H1 (cell line): ENCODE measurements at regions not wholly inside any gene's neighbourhood (a gene's known extent, or its start where the extent isn't known, plus 50 kb on each side); places are given as distances from the start of the nearest gene placed in this dataset.

Source experiments
- CTCF ChIA-PET: fragments of 300-600 bp; sonication (Branson Sonifier 250); formaldehyde crosslinking; loops from one replicate; lab custom pipeline; 2021; ENCODE audit not compliant: partially characterized antibody; lab: Charles Lee
- POLR2A ChIA-PET: fragments of 300-600 bp; sonication (Branson Sonifier 250); formaldehyde crosslinking; loops from one replicate; lab custom pipeline; 2021; ENCODE audit warnings: inconsistent platforms; ENCODE audit not compliant: partially characterized antibody; lab: Charles Lee
- DNase-seq, 2 experiments: peaks; one replicate each; pipeline versions ENCODE4 v3.0.0 to v3.0.0-alpha.2; 2010 to 2022; ENCODE audit warnings: low spot score in 2 of 2, low read depth in 1 of 2, mixed read lengths in 1 of 2
- FAIRE-seq: peaks from 2 replicates; lab custom pipeline; 2011; peaks lifted over from hg19 to GRCh38; lab: Jason Lieb, UNC
- H2AFZ ChIP-seq: 2 replicates; pipeline ENCODE4 v1.8.1; 2012; ENCODE audit warnings: low read length, inconsistent platforms
- H2AK5ac ChIP-seq: 2 replicates; pipeline ENCODE4 v1.6.1; 2013; ENCODE audit warnings: low read depth, low read length
- H2BK120ac ChIP-seq: replicated peaks from 2 replicates; pipeline ENCODE3; 2013; ENCODE audit warnings: low read depth, low read length, inconsistent platforms
- H2BK12ac ChIP-seq: 2 replicates; pipeline ENCODE4 v1.6.1; 2013; ENCODE audit warnings: low read depth, low read length
- H2BK15ac ChIP-seq: 2 replicates; pipeline ENCODE4 v1.6.1; 2013; ENCODE audit warnings: low read length
- H2BK20ac ChIP-seq: 2 replicates; pipeline ENCODE4 v1.6.1; 2013; ENCODE audit warnings: low read length
- H2BK5ac ChIP-seq: 2 replicates; pipeline ENCODE4 v1.6.1; 2013; ENCODE audit warnings: low read depth, low read length
- H3K14ac ChIP-seq: 2 replicates; pipeline ENCODE4 v1.6.1; 2013; ENCODE audit warnings: inconsistent platforms; ENCODE audit not compliant: insufficient read length
- H3K18ac ChIP-seq: 2 replicates; pipeline ENCODE4 v1.6.1; 2013; ENCODE audit warnings: low read length; ENCODE audit errors: extremely low read depth
- H3K23ac ChIP-seq: 2 replicates; pipeline ENCODE4 v1.6.1; 2013; ENCODE audit warnings: inconsistent platforms; ENCODE audit not compliant: insufficient read length
- H3K23me2 ChIP-seq: 2 replicates; pipeline ENCODE4 v1.6.1; 2013; ENCODE audit warnings: low read depth, low read length
- H3K27ac ChIP-seq: 2 replicates; pipeline ENCODE4 v1.6.1; 2011; ENCODE audit warnings: low read depth, low read length, inconsistent platforms
- H3K27me3 ChIP-seq, 4 experiments: replicated peaks in 1 of 4; 1 replicate in 1 of 4; 2 replicates in 3 of 4; pipeline versions ENCODE4 v1.6.1 to v1.8.1; 2011 to 2013; ENCODE audit warnings: low read length in 3 of 4, mild to moderate bottlenecking in 3 of 4, inconsistent platforms in 2 of 4, mixed read lengths in 2 of 4, moderate library complexity in 1 of 4; ENCODE audit not compliant: control insufficient read depth in 3 of 4, insufficient read depth in 3 of 4; ENCODE audit errors: extremely low read depth in 1 of 4
- H3K36me3 ChIP-seq, 4 experiments: 2 replicates each; pipeline versions ENCODE4 v1.6.1 to v1.8.1; 2011 to 2013; ENCODE audit warnings: mild to moderate bottlenecking in 4 of 4, low read length in 3 of 4, moderate library complexity in 2 of 4, control low read depth in 1 of 4, inconsistent platforms in 1 of 4; ENCODE audit not compliant: insufficient read depth in 4 of 4, control insufficient read depth in 2 of 4
- H3K4ac ChIP-seq: replicated peaks from 2 replicates; pipeline ENCODE3; 2013; ENCODE audit warnings: low read length, low read depth, mixed read lengths, inconsistent platforms; ENCODE audit not compliant: insufficient read length
- H3K4me1 ChIP-seq, 4 experiments: replicated peaks in 1 of 4; 1 replicate in 1 of 4; 2 replicates in 3 of 4; pipeline versions ENCODE4 v1.6.1 to v1.8.1; 2011 to 2013; ENCODE audit warnings: low read length in 3 of 4, inconsistent platforms in 2 of 4, mixed read lengths in 1 of 4; ENCODE audit not compliant: insufficient read depth in 4 of 4, control insufficient read depth in 3 of 4
- H3K4me2 ChIP-seq, 2 experiments: 2 replicates each; pipeline versions ENCODE4 v1.6.1 to v1.8.1; 2011 to 2013; ENCODE audit warnings: low read depth in 2 of 2, low read length in 2 of 2, control low read depth in 1 of 2, inconsistent platforms in 1 of 2, mild to moderate bottlenecking in 1 of 2; ENCODE audit not compliant: insufficient read depth in 1 of 2
- H3K4me3 ChIP-seq, 4 experiments: fragments of 200-600, 300-600 bp in 1 of 4; sonication (generic), shearing (Covaris generic), sonication (Bioruptor Twin) in 1 of 4; 2 replicates each; pipeline versions ENCODE4 v1.5.1 to v1.8.1; 2011 to 2016; ENCODE audit warnings: low read length in 4 of 4, low read depth in 3 of 4, control low read depth in 2 of 4, inconsistent platforms in 2 of 4, mild to moderate bottlenecking in 2 of 4, mixed read lengths in 1 of 4, moderate library complexity in 1 of 4; ENCODE audit not compliant: insufficient read depth in 2 of 4; ENCODE audit errors: extremely low read depth in 1 of 4
- H3K56ac ChIP-seq: replicated peaks from 2 replicates; pipeline ENCODE3; 2013; ENCODE audit warnings: low read depth, mild to moderate bottlenecking, mixed read lengths, low read length, inconsistent platforms; ENCODE audit not compliant: insufficient read length
- H3K79me1 ChIP-seq: 2 replicates; pipeline ENCODE4 v1.6.1; 2013; ENCODE audit warnings: low read depth, low read length, control low read depth
- H3K79me2 ChIP-seq, 2 experiments: 2 replicates each; pipeline versions ENCODE4 v1.6.1 to v1.8.1; 2012 to 2013; ENCODE audit warnings: low read length in 2 of 2, mild to moderate bottlenecking in 2 of 2, inconsistent platforms in 1 of 2; ENCODE audit not compliant: insufficient read depth in 2 of 2, control insufficient read depth in 1 of 2
- H3K9ac ChIP-seq, 4 experiments: replicated peaks in 1 of 4; 1 replicate in 1 of 4; 2 replicates in 3 of 4; pipeline versions ENCODE4 v1.6.1 to v1.8.1; 2011 to 2013; ENCODE audit warnings: low read depth in 3 of 4, low read length in 3 of 4, control low read depth in 2 of 4, mild to moderate bottlenecking in 2 of 4, moderate library complexity in 2 of 4, inconsistent platforms in 1 of 4; ENCODE audit errors: extremely low read depth in 1 of 4
- H3K9me3 ChIP-seq, 2 experiments: 2 replicates each; pipeline versions ENCODE4 v1.6.1 to v1.8.1; 2012 to 2013; ENCODE audit warnings: mild to moderate bottlenecking in 2 of 2, moderate library complexity in 2 of 2, control low read depth in 1 of 2, inconsistent platforms in 1 of 2, low read depth in 1 of 2, low read length in 1 of 2, mixed read lengths in 1 of 2; ENCODE audit not compliant: insufficient read depth in 2 of 2
- H4K20me1 ChIP-seq, 2 experiments: replicated peaks in 1 of 2; 2 replicates each; pipeline versions ENCODE3 to v1.8.1; 2011 to 2013; ENCODE audit warnings: inconsistent platforms in 2 of 2, low read length in 2 of 2, mild to moderate bottlenecking in 1 of 2; ENCODE audit not compliant: insufficient read depth in 2 of 2, control insufficient read depth in 1 of 2
- H4K5ac ChIP-seq: 2 replicates; pipeline ENCODE4 v1.6.1; 2013; ENCODE audit warnings: low read length, low read depth, mixed read lengths, inconsistent platforms; ENCODE audit not compliant: insufficient read length
- H4K8ac ChIP-seq: 2 replicates; pipeline ENCODE4 v1.8.0; 2013; ENCODE audit warnings: mild to moderate bottlenecking, moderate library complexity, low read length, inconsistent platforms; ENCODE audit not compliant: insufficient read depth; ENCODE audit errors: extremely low read depth
- H4K91ac ChIP-seq: replicated peaks from 2 replicates; pipeline ENCODE3; 2013; ENCODE audit warnings: low read length, mixed read lengths, inconsistent platforms; ENCODE audit not compliant: insufficient read length
- CHD2 ChIP-seq: IDR thresholded peaks from 2 replicates; pipeline ENCODE4 v1.6.1; 2012; ENCODE audit warnings: low read length, improper control_type of control experiment
- CTCF ChIP-seq, 3 experiments: IDR thresholded peaks; 1 replicate in 2 of 3; 2 replicates in 1 of 3; pipeline versions ENCODE4 v1.5.1 to v1.6.1; 2011; ENCODE audit warnings: low read length in 3 of 3, mild to moderate bottlenecking in 3 of 3, inconsistent platforms in 2 of 3, low read depth in 1 of 3, moderate library complexity in 1 of 3; ENCODE audit not compliant: insufficient read depth in 1 of 3; ENCODE audit errors: control extremely low read depth in 1 of 3
- FOSL1 ChIP-seq: IDR thresholded peaks from 2 replicates; pipeline ENCODE4 v1.6.1; 2011; ENCODE audit warnings: mild to moderate bottlenecking, low read depth, low read length, moderate library complexity; ENCODE audit not compliant: insufficient read depth
- KDM4A ChIP-seq: IDR thresholded peaks from one replicate; pipeline ENCODE4 v1.7.1; 2012; ENCODE audit warnings: low read depth, mild to moderate bottlenecking, moderate library complexity, low read length, inconsistent platforms; ENCODE audit not compliant: severe bottlenecking
- RAD21 ChIP-seq, 2 experiments: IDR thresholded peaks in 1 of 2; conservative IDR thresholded peaks in 1 of 2; 2 replicates each; pipeline ENCODE4 v1.6.1; 2011; ENCODE audit warnings: low read depth in 2 of 2, low read length in 2 of 2, improper control_type of control experiment in 1 of 2, inconsistent platforms in 1 of 2, mild to moderate bottlenecking in 1 of 2, moderate library complexity in 1 of 2
- RFX5 ChIP-seq: IDR thresholded peaks from 2 replicates; pipeline ENCODE4 v1.6.1; 2011; ENCODE audit warnings: low read depth, low read length, improper control_type of control experiment, borderline replicate concordance
- TAF7 ChIP-seq: optimal IDR thresholded peaks from 2 replicates; pipeline ENCODE3; 2011; ENCODE audit warnings: low read depth, mild to moderate bottlenecking, inconsistent platforms, low read length, moderate library complexity, borderline replicate concordance
- YY1 ChIP-seq: IDR thresholded peaks from 2 replicates; pipeline ENCODE4 v1.6.1; 2011; ENCODE audit warnings: low read depth, mild to moderate bottlenecking, low read length
- WGBS, 2 experiments: shearing (Covaris generic) in 1 of 2; methylation state at CpG; one replicate each; pipeline versions ENCODE4 v1.1.6 to v1.1.7; 2013 to 2015; ENCODE audit warnings: low lambda C conversion rate in 2 of 2, mixed read lengths in 2 of 2, inconsistent platforms in 1 of 2, low coverage in 1 of 2, missing lambda C conversion rate in 1 of 2; ENCODE audit not compliant: insufficient replicate concordance in 2 of 2, insufficient coverage in 1 of 2, insufficient read length in 1 of 2; ENCODE audit errors: extremely low coverage in 1 of 2, missing lambda C conversion rate in 1 of 2; 5-methylcytosine and 5-hydroxymethylcytosine counted together

GRCh38 chr10:78155722-78156121 is 122.1 kb downstream of the RPS24 start:
- no peak for FAIRE-seq
- H3K18ac ChIP-seq: no peak overlapping the region
- no peaks in the 10 kb centered on the region for H3K79me2 ChIP-seq
- H3K4me1 ChIP-seq: no peaks in the 10 kb centered on the region
- H4K8ac ChIP-seq: no peak overlapping the region
- H3K9me3 ChIP-seq: no peaks in the 10 kb centered on the region
- H3K4me3 ChIP-seq: no peak overlapping the region
- no peak overlapping the region for H2BK5ac ChIP-seq
- H3K79me1 ChIP-seq: no peaks in the 10 kb centered on the region
- no peaks in the 10 kb centered on the region for H4K20me1 ChIP-seq
- ChIA-PET CTCF (interaction anchor here (0.8 to 4.3 kb wide), 5 partner anchors 11 to 127 kb away, joined by 3 to 26 read pairs (median 4); no protein-coding TSS in a partner anchor), POLR2A (no interaction called here)
- H3K14ac ChIP-seq: no peak overlapping the region
- no peak overlapping the region for H2AK5ac ChIP-seq
- no peak overlapping the region for H3K4me2 ChIP-seq
- no peak overlapping the region for H3K56ac ChIP-seq
- no peak overlapping the region for H2BK120ac ChIP-seq
- no peak overlapping the region for H2BK15ac ChIP-seq
- H3K27me3 ChIP-seq: no peaks in the 10 kb centered on the region
- no peak overlapping the region for H2BK20ac ChIP-seq
- H2AFZ ChIP-seq: no peak overlapping the region
- no peaks in the 10 kb centered on the region for H3K23me2 ChIP-seq
- WGBS, 2 experiments: 95% methylated on average over 2 of the region's 2 CpGs; no CpG with 5 or more reads in 1 of the 2 experiments
- no peak overlapping the region for H3K27ac ChIP-seq
- TF ChIP-seq TAF7 (no peak), KDM4A (no peak), CHD2 (no peak), RFX5 (no peak), CTCF (IDR thresholded peaks at IDR 0.05; ENCODE audit: control extremely low read depth in 1 of 3, insufficient read depth in 1 of 3, low read depth in 1 of 3, low read length in 3 of 3) (peak in 1 of 3 experiments; percentile 32; a peak in 2 of 4 replicates), YY1 (no peak), FOSL1 (no peak), RAD21 (IDR thresholded peaks at IDR 0.05 in 1 of 2, conservative IDR thresholded peaks at IDR 0.05 in 1 of 2; ENCODE audit: low read depth in 2 of 2, low read length in 2 of 2) (peak; percentile 23 to 34; a peak in 3 of 4 replicates)
- H3K9ac ChIP-seq: no peak overlapping the region
- H3K4ac ChIP-seq: no peak overlapping the region
- no peak for DNase-seq
- H4K5ac ChIP-seq: no peak overlapping the region
- H4K91ac ChIP-seq: no peak overlapping the region
- no peak overlapping the region for H3K23ac ChIP-seq
- H3K36me3 ChIP-seq: no peaks in the 10 kb centered on the region
- H2BK12ac ChIP-seq: no peak overlapping the region
